Ovary (tissue), 3 donors: ENCODE measurements at regions not wholly inside any gene's neighbourhood (a gene's known extent, or its start where the extent isn't known, plus 50 kb on each side); places are given as distances from the start of the nearest gene placed in this dataset.

Source experiments
- CTCF ChIP-seq, 3 donors: fragments of 450-650 bp in 2 of 3; fragments of 200-600 bp in 1 of 3; IDR thresholded peaks; one replicate each; pipeline versions ENCODE4 v1.5.1 to v1.8.0; 2016 to 2022; ENCODE audit warnings: antibody characterized with exemption in 3 of 3, mild to moderate bottlenecking in 1 of 3
- EP300 ChIP-seq: sonication (generic); formaldehyde crosslinking; IDR thresholded peaks from one replicate; pipeline ENCODE4 v1.6.1; 2017; ENCODE audit warnings: antibody characterized with exemption
- POLR2A ChIP-seq: fragments of 450-650 bp; IDR thresholded peaks from one replicate; pipeline ENCODE4 v1.6.1; 2017; ENCODE audit warnings: antibody characterized with exemption, mild to moderate bottlenecking, moderate library complexity
- donor health status: DM: no; HTN: no; CAD: no.

GRCh38 chr15:98541519-98541918 lies 106.8 kb upstream of the IGF1R start:
- no peak for TF ChIP-seq CTCF (IDR thresholded peaks at IDR 0.05)
- TF ChIP-seq POLR2A = no peak
- no peak for TF ChIP-seq EP300
